Thyroid gland (tissue), 4 donors: ENCODE measurements at regions not wholly inside any gene's neighbourhood (a gene's known extent, or its start where the extent isn't known, plus 50 kb on each side); places are given as distances from the start of the nearest gene placed in this dataset.

Experiments
- DNase-seq, 2 donors: peaks; one replicate each; pipeline ENCODE4 v3.0.0-alpha.2; 2019
- H3K27ac ChIP-seq, 3 donors: fragments of 200-600 bp; sonication (generic); 1 replicate in 2 of 3; 2 replicates in 1 of 3; pipeline ENCODE4 v1.5.1; 2016 to 2019; ENCODE audit warnings: mild to moderate bottlenecking in 1 of 3, moderate library complexity in 1 of 3
- H3K27me3 ChIP-seq: fragments of 200-600 bp; sonication (generic); one replicate; pipeline ENCODE4 v1.5.1; 2019
- H3K36me3 ChIP-seq, 2 donors: fragments of 200-600 bp; sonication (generic); one replicate each; pipeline ENCODE4 v1.5.1; 2016 to 2019
- H3K4me1 ChIP-seq, 2 donors: fragments of 200-600 bp; sonication (generic); one replicate each; pipeline ENCODE4 v1.5.1; 2017 to 2019
- H3K4me3 ChIP-seq, 3 donors: fragments of 200-600 bp; sonication (generic); replicated peaks in 1 of 3; 1 replicate in 2 of 3; 2 replicates in 1 of 3; pipeline ENCODE4 v1.5.1; 2016; ENCODE audit warnings: mild to moderate bottlenecking in 1 of 3
- H3K9me3 ChIP-seq: fragments of 200-600 bp; sonication (generic); one replicate; pipeline ENCODE4 v1.5.1; 2017
- CTCF ChIP-seq, 6 experiments: fragments of 200-600 bp in 3 of 6; fragments of 450-650 bp in 3 of 6; sonication (generic) in 3 of 6; IDR thresholded peaks; one replicate each; pipeline ENCODE4 v1.5.1; 2016 to 2019; ENCODE audit warnings: antibody characterized with exemption in 6 of 6, mild to moderate bottlenecking in 2 of 6, inconsistent platforms in 1 of 6, moderate library complexity in 1 of 6
- POLR2A ChIP-seq, 2 donors: fragments of 450-650 bp; IDR thresholded peaks; one replicate each; pipeline ENCODE4 v1.6.1; 2017; ENCODE audit warnings: antibody characterized with exemption in 2 of 2, mild to moderate bottlenecking in 2 of 2, moderate library complexity in 1 of 2
- WGBS, 2 donors: methylation state at CpG; one replicate each; pipeline ENCODE4 v1.1.5; 2017; 5-methylcytosine and 5-hydroxymethylcytosine counted together
- intact Hi-C: fragments of 100-400 bp; cut with DNase I; formaldehyde crosslinking; loops from one replicate; pipeline ENCODE4 v1.15.1; 2023

- DNase-seq: no peak
Measured at GRCh38 chr20:60974022-60974421, 278.0 kb upstream of the CDH4 start.

GRCh38 chr20:60974441-60974945, 277.6 kb upstream of the CDH4 start:
- intact Hi-C loops: no loop called here
- Histone ChIP-seq H3K27me3 (no peaks in the 10 kb centered on the region), H3K4me3 (no peak overlapping the region), H3K4me1 (no peaks in the 10 kb centered on the region), H3K36me3 (no peaks in the 10 kb centered on the region), H3K9me3 (peaks cover 2% of the 10 kb centered on the region), H3K27ac (no peak overlapping the region)
- no peak for TF ChIP-seq POLR2A (IDR thresholded peaks at IDR 0.05)
- no peak for TF ChIP-seq CTCF (IDR thresholded peaks at IDR 0.05)
- WGBS, 2 donors: 77 to 85% methylated on average over 9 of the region's 9 CpGs
- no peak for DNase-seq

More at GRCh38 chr20:60974022-60974421, 278.0 kb upstream of the CDH4 start:
- Histone ChIP-seq H3K27me3 (no peaks in the 10 kb centered on the region), H3K4me3 (no peak overlapping the region), H3K4me1 (no peaks in the 10 kb centered on the region), H3K27ac (no peak overlapping the region), H3K9me3 (no peaks in the 10 kb centered on the region), H3K36me3 (no peaks in the 10 kb centered on the region)
- intact Hi-C loops: no loop called here
- 87 to 88% methylated on average over 10 of the region's 10 CpGs for WGBS, 2 donors
- TF ChIP-seq POLR2A (IDR thresholded peaks at IDR 0.05) (no peak), CTCF (IDR thresholded peaks at IDR 0.05) (no peak)

GRCh38 chr20:60976139-60976538, 275.9 kb upstream of the CDH4 start:
- TF ChIP-seq CTCF (IDR thresholded peaks at IDR 0.05) (no peak), POLR2A (IDR thresholded peaks at IDR 0.05) (no peak)
- H3K4me1 ChIP-seq: no peaks in the 10 kb centered on the region
- no peak overlapping the region for H3K27ac ChIP-seq
- H3K36me3 ChIP-seq: no peaks in the 10 kb centered on the region
- peaks cover 6% of the 10 kb centered on the region for H3K9me3 ChIP-seq
- no peak overlapping the region for H3K4me3 ChIP-seq
- no peak for DNase-seq
- WGBS, 2 donors: 88% methylated on average over 14 to 15 of the region's 15 CpGs
- intact Hi-C loops: no loop called here
- H3K27me3 ChIP-seq: no peaks in the 10 kb centered on the region

- no peak overlapping the region for H3K27ac ChIP-seq
- H3K9me3 ChIP-seq: peaks cover 6% of the 10 kb centered on the region
- 86 to 100% methylated on average over 3 to 4 of the region's 4 CpGs for WGBS, 2 donors
- TF ChIP-seq POLR2A (IDR thresholded peaks at IDR 0.05) (no peak), CTCF (IDR thresholded peaks at IDR 0.05) (no peak)
- intact Hi-C loops: no loop called here
- no peaks in the 10 kb centered on the region for H3K27me3 ChIP-seq
- H3K4me1 ChIP-seq: no peaks in the 10 kb centered on the region
- no peak for DNase-seq
- no peak overlapping the region for H3K4me3 ChIP-seq
- H3K36me3 ChIP-seq: no peaks in the 10 kb centered on the region
Measured at GRCh38 chr20:60976913-60977312, 275.1 kb upstream of the CDH4 start.

GRCh38 chr20:60977901-60978300, 274.2 kb upstream of the CDH4 start:
- Histone ChIP-seq H3K4me1 (no peaks in the 10 kb centered on the region), H3K27ac (no peak overlapping the region), H3K36me3 (no peaks in the 10 kb centered on the region), H3K27me3 (no peaks in the 10 kb centered on the region), H3K9me3 (peaks cover 6% of the 10 kb centered on the region), H3K4me3 (no peak overlapping the region)
- intact Hi-C loops: no loop called here
- 21 to 34% methylated on average over 7 of the region's 7 CpGs for WGBS, 2 donors
- no peak for TF ChIP-seq POLR2A (IDR thresholded peaks at IDR 0.05)
- TF ChIP-seq CTCF (IDR thresholded peaks at IDR 0.05): no peak
- DNase-seq: peak; percentile 59 to 66
